Psoas muscle (tissue), 7 donors: ENCODE measurements at regions not wholly inside any gene's neighbourhood (a gene's known extent, or its start where the extent isn't known, plus 50 kb on each side); places are given as distances from the start of the nearest gene placed in this dataset.

Source experiments
- ATAC-seq, 4 donors: fragments of 200-7000 bp; cut with Tn5 transposase; one replicate each; pipeline ENCODE4 v1.9.1; 2020; ENCODE audit warnings: moderate library complexity in 3 of 4, mild to moderate bottlenecking in 2 of 4
- DNase-seq, 2 donors: peaks; one replicate each; pipeline ENCODE4 v3.0.0-alpha.2; 2020
- H3K27ac ChIP-seq: fragments of 200-600 bp; one replicate; pipeline ENCODE4 v1.8.0; 2022
- H3K27me3 ChIP-seq, 3 donors: fragments of 200-600 bp in 1 of 3; one replicate each; pipeline versions ENCODE4 v1.6.1 to v1.8.0; 2013 to 2022; ENCODE audit warnings: low read length in 2 of 3, mild to moderate bottlenecking in 2 of 3, moderate library complexity in 1 of 3; ENCODE audit not compliant: insufficient read depth in 3 of 3
- H3K36me3 ChIP-seq, 2 donors: fragments of 200-600 bp in 1 of 2; one replicate each; pipeline versions ENCODE4 v1.6.1 to v1.8.0; 2013 to 2022; ENCODE audit warnings: low read depth in 1 of 2, mild to moderate bottlenecking in 1 of 2, moderate library complexity in 1 of 2; ENCODE audit not compliant: insufficient read depth in 1 of 2
- H3K4me1 ChIP-seq: fragments of 200-600 bp; one replicate; pipeline ENCODE4 v1.8.0; 2022
- H3K4me3 ChIP-seq: fragments of 200-600 bp; one replicate; pipeline ENCODE4 v1.8.0; 2022; ENCODE audit warnings: mild to moderate bottlenecking
- H3K9me3 ChIP-seq: fragments of 200-600 bp; one replicate; pipeline ENCODE4 v1.8.0; 2022
- CTCF ChIP-seq: fragments of 200-600 bp; IDR thresholded peaks from one replicate; pipeline ENCODE4 v1.8.0; 2022; ENCODE audit warnings: antibody characterized with exemption
- WGBS, 3 donors: extraction: QIAGEN DNeasy Blood & Tissue Kit; methylation state at CpG; one replicate each; pipeline versions ENCODE4 v1.1.6 to v1.1.7; 2013; 5-methylcytosine and 5-hydroxymethylcytosine counted together
- intact Hi-C, 2 donors: fragments of 100-400 bp; cut with DNase I; formaldehyde crosslinking; loops; one replicate each; pipeline versions ENCODE4 v1.11.0 to v1.14.2; 2022
- donor health status: healthy with polysubstance abuse.
- donor health status: DM: no; HTN: no; CAD: no; lungs with moderate emphysema.
- donor health status: Bipolar disorder and iron deficiency.
- donor health status: healthy.
- donor health status: DM: yes; HTN: yes; CAD: no.
- donor health status: DM: no; HTN: no; CAD: no.
- donor health status: DM: yes; HTN: yes; CAD: no.

- H3K27me3 ChIP-seq = no peaks in the 10 kb centered on the region
- intact Hi-C loops = no loop called here
These were observed 141.0 kb downstream of the TFAP2C start for GRCh38 chr20:56769921-56770600.

GRCh38 chr20:56773749-56774148 lies 144.6 kb downstream of the TFAP2C start:
- peaks cover 0 to 5% (median 0%) of the 10 kb centered on the region in 3 donors for H3K27me3 ChIP-seq
- no peaks in the 10 kb centered on the region for H3K36me3 ChIP-seq
- H3K4me1 ChIP-seq = no peaks in the 10 kb centered on the region
- no peak for TF ChIP-seq CTCF
- no peak overlapping the region for H3K27ac ChIP-seq
- no peaks in the 10 kb centered on the region for H3K9me3 ChIP-seq
- WGBS, 3 donors = 36 to 40% (median 39%) methylated on average over 5 of the region's 5 CpGs
- DNase-seq (no peak), ATAC-seq (no peak)
- intact Hi-C loops = no loop called here
- no peak overlapping the region for H3K4me3 ChIP-seq

More at GRCh38 chr20:56769921-56770600, 141.0 kb downstream of the TFAP2C start:
- Histone ChIP-seq H3K4me1 (no peaks in the 10 kb centered on the region), H3K4me3 (no peak overlapping the region), H3K36me3 (no peaks in the 10 kb centered on the region), H3K9me3 (no peaks in the 10 kb centered on the region), H3K27ac (no peak overlapping the region)
- ATAC-seq (no peak), DNase-seq (no peak)
- TF ChIP-seq CTCF = no peak
- WGBS, 3 donors = 61 to 70% (median 70%) methylated on average over 7 of the region's 7 CpGs

GRCh38 chr20:56774873-56775272 lies 145.8 kb downstream of the TFAP2C start:
- DNase-seq = no peak

GRCh38 chr20:56776345-56776744 lies 147.2 kb downstream of the TFAP2C start:
- intact Hi-C loops = no loop called here
- DNase-seq = no peak
- ATAC-seq = no peak
- TF ChIP-seq CTCF = no peak
- Histone ChIP-seq H3K9me3 (no peaks in the 10 kb centered on the region), H3K27me3 (peaks cover 0 to 5% (median 5%) of the 10 kb centered on the region in 3 donors), H3K4me1 (no peaks in the 10 kb centered on the region), H3K27ac (no peak overlapping the region), H3K36me3 (no peaks in the 10 kb centered on the region), H3K4me3 (no peak overlapping the region)
- WGBS, 3 donors = 64 to 70% (median 64%) methylated on average over 9 of the region's 9 CpGs

More at GRCh38 chr20:56774873-56775272, 145.8 kb downstream of the TFAP2C start:
- Histone ChIP-seq H3K27me3 (peaks cover 0 to 5% (median 0%) of the 10 kb centered on the region in 3 donors), H3K4me1 (no peaks in the 10 kb centered on the region), H3K36me3 (no peaks in the 10 kb centered on the region), H3K27ac (no peak overlapping the region), H3K9me3 (no peaks in the 10 kb centered on the region), H3K4me3 (no peak overlapping the region)
- no peak for ATAC-seq
- 86 to 95% (median 90%) methylated on average over 5 of the region's 5 CpGs for WGBS, 3 donors
- intact Hi-C loops = no loop called here
- no peak for TF ChIP-seq CTCF

GRCh38 chr20:56778765-56779195 lies 149.7 kb downstream of the TFAP2C start:
- 35 to 44% (median 38%) methylated on average over 8 of the region's 8 CpGs for WGBS, 3 donors
- peaks cover 0 to 5% (median 5%) of the 10 kb centered on the region in 3 donors for H3K27me3 ChIP-seq
- TF ChIP-seq CTCF = no peak
- intact Hi-C loops = no loop called here
- no peak overlapping the region for H3K27ac ChIP-seq
- H3K36me3 ChIP-seq = no peaks in the 10 kb centered on the region
- DNase-seq (no peak), ATAC-seq (no peak)
- H3K4me3 ChIP-seq = no peak overlapping the region
- no peaks in the 10 kb centered on the region for H3K9me3 ChIP-seq
- H3K4me1 ChIP-seq = no peaks in the 10 kb centered on the region
